C4-2B (cell line): ENCODE measurements at regions not wholly inside any gene's neighbourhood (a gene's known extent, or its start where the extent isn't known, plus 50 kb on each side); places are given as distances from the start of the nearest gene placed in this dataset.

Experiments used
- ZFX ChIP-seq: fragments of 450-650 bp; IDR thresholded peaks from 2 replicates; pipeline ENCODE4 v1.6.1; 2017
- TF ChIP-seq, protein P1 (sequence below): fragments of 450-650 bp; conservative IDR thresholded peaks from 2 replicates; pipeline ENCODE4 v1.5.1; 2017; ENCODE audit warnings: mild to moderate bottlenecking

GRCh38 chr3:8282541-8283165 is 219.0 kb upstream of the LMCD1 start:
- TF ChIP-seq, protein P1, sequence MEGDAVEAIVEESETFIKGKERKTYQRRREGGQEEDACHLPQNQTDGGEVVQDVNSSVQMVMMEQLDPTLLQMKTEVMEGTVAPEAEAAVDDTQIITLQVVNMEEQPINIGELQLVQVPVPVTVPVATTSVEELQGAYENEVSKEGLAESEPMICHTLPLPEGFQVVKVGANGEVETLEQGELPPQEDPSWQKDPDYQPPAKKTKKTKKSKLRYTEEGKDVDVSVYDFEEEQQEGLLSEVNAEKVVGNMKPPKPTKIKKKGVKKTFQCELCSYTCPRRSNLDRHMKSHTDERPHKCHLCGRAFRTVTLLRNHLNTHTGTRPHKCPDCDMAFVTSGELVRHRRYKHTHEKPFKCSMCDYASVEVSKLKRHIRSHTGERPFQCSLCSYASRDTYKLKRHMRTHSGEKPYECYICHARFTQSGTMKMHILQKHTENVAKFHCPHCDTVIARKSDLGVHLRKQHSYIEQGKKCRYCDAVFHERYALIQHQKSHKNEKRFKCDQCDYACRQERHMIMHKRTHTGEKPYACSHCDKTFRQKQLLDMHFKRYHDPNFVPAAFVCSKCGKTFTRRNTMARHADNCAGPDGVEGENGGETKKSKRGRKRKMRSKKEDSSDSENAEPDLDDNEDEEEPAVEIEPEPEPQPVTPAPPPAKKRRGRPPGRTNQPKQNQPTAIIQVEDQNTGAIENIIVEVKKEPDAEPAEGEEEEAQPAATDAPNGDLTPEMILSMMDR: no peak
- TF ChIP-seq ZFX: no peak
